ENCODE measurements at regions not wholly inside any gene's neighbourhood (a gene's known extent, or its start where the extent isn't known, plus 50 kb on each side); places are given as distances from the start of the nearest gene placed in this dataset.

DNA sequence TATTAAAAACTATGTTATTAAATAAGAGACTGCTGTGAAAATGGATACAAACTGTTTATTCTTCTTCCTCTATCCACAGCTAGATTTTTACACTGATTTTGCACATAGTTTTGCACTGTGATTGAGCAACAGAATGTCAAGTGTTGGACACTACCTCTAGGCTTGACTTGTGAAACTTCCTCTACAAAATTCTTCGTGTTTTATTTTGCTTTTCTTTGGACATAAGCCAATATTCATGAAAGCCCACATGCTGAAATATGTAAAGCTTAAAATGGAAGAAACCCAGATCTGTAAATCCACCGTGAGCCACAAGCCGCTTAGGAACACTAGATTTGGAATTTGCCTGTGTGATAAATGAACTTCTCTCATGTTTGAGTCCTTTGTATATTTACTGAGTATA lies 849.4 kb downstream of the FSTL5 start:
- Histone ChIP-seq H2AFZ (ENCODE audit: insufficient read depth, low read depth, low read length, poor library complexity, severe bottlenecking) (no peak overlapping the region), H3K27me3 (replicated peaks in 1 of 4; ENCODE audit: control extremely low read depth in 1 of 4, control insufficient read depth in 3 of 4, insufficient read depth in 4 of 4, low read length in 3 of 4) (no peaks in the 10 kb centered on the region), H3K36me3 (replicated peaks in 1 of 2; ENCODE audit: control extremely low read depth in 1 of 2, control insufficient read depth in 1 of 2, extremely low read depth in 1 of 2, insufficient read depth in 2 of 2, low read length in 1 of 2) (no peaks in the 10 kb centered on the region), H3K27ac (ENCODE audit: low read length in 2 of 2) (no peak overlapping the region), H4K20me1 (ENCODE audit: control insufficient read depth, insufficient read depth, low read length, poor library complexity, severe bottlenecking) (no peaks in the 10 kb centered on the region), H3K9me3 (ENCODE audit: control extremely low read depth in 1 of 3, control insufficient read depth in 2 of 3, insufficient read depth in 1 of 3, low read length in 2 of 3) (no peaks in the 10 kb centered on the region), H3K4me2 (replicated peaks; ENCODE audit: low read depth, low read length, poor library complexity, severe bottlenecking) (no peak overlapping the region), H3K4me1 (ENCODE audit: control insufficient read depth in 2 of 2, insufficient read depth in 2 of 2, low read length in 2 of 2) (no peaks in the 10 kb centered on the region), H3K9ac (ENCODE audit: low read length) (no peak overlapping the region), H3K79me2 (ENCODE audit: control insufficient read depth, insufficient read depth, low read length) (no peaks in the 10 kb centered on the region), H3K4me3 (ENCODE audit: control extremely low read depth in 1 of 5, extremely low read depth in 1 of 5, insufficient read depth in 1 of 5, low read depth in 2 of 5, low read length in 4 of 5) (no peak overlapping the region)
- H3K27me3 Mint-ChIP-seq: no peaks in the 10 kb centered on the region
- WGBS (ENCODE audit: insufficient coverage): no CpG with 5 or more reads among the region's 3 CpGs
- no peak for TF ChIP-seq EZH2 (IDR thresholded peaks at IDR 0.05; ENCODE audit: borderline replicate concordance, insufficient read depth, low read depth, low read length, poor library complexity, severe bottlenecking)
- TF ChIP-seq, protein P1, sequence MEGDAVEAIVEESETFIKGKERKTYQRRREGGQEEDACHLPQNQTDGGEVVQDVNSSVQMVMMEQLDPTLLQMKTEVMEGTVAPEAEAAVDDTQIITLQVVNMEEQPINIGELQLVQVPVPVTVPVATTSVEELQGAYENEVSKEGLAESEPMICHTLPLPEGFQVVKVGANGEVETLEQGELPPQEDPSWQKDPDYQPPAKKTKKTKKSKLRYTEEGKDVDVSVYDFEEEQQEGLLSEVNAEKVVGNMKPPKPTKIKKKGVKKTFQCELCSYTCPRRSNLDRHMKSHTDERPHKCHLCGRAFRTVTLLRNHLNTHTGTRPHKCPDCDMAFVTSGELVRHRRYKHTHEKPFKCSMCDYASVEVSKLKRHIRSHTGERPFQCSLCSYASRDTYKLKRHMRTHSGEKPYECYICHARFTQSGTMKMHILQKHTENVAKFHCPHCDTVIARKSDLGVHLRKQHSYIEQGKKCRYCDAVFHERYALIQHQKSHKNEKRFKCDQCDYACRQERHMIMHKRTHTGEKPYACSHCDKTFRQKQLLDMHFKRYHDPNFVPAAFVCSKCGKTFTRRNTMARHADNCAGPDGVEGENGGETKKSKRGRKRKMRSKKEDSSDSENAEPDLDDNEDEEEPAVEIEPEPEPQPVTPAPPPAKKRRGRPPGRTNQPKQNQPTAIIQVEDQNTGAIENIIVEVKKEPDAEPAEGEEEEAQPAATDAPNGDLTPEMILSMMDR (IDR thresholded peaks at IDR 0.05): no peak
- ChIA-PET CTCF (no interaction called here), POLR2A (no interaction called here)
- no peaks in the 10 kb centered on the region for H3K9me3 Mint-ChIP-seq (ENCODE audit: insufficient read depth)
- no peak overlapping the region for H3K27ac Mint-ChIP-seq
- intact Hi-C loops (cut with micrococcal nuclease): no loop called here
- DNase-seq: no peak
- no peak for ATAC-seq (ENCODE audit: low read depth)
- H3K4me3 Mint-ChIP-seq: no peak overlapping the region
- H3K4me1 Mint-ChIP-seq: no peaks in the 10 kb centered on the region

DNA sequence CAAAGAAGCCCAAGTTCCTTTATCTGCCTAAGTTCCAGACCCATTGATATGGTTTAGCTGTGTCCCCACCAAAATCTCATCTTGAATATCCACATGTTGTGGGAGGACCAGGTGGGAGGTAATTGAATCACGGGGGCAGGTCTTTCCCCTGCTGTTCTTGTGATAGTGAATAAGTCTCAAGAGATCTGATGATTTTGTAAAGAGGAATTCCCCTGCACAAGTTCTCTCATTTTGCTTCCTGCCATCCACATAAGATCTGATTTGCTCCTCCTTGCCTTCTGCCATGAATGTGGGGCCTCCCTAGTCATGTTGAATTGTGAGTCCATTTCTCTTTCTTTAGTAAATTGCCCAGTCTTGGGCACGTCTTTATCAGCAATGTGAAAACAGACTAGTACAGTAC lies 860.2 kb downstream of the FSTL5 start:
- TF ChIP-seq EZH2 (IDR thresholded peaks at IDR 0.05; ENCODE audit: borderline replicate concordance, insufficient read depth, low read depth, low read length, poor library complexity, severe bottlenecking): no peak
- TF ChIP-seq, protein P1 (IDR thresholded peaks at IDR 0.05): no peak
- no peak overlapping the region for H3K4me3 ChIP-seq (ENCODE audit: control extremely low read depth in 1 of 5, extremely low read depth in 1 of 5, insufficient read depth in 1 of 5, low read depth in 2 of 5, low read length in 4 of 5)
- H3K27me3 Mint-ChIP-seq: no peaks in the 10 kb centered on the region
- no peak overlapping the region for H3K27ac Mint-ChIP-seq
- ChIA-PET POLR2A (no interaction called here), CTCF (no interaction called here)
- H3K9me3 Mint-ChIP-seq (ENCODE audit: insufficient read depth): peaks cover 7% of the 10 kb centered on the region
- no peak for DNase-seq
- H3K9ac ChIP-seq (ENCODE audit: low read length): no peak overlapping the region
- no peak for ATAC-seq (ENCODE audit: low read depth)
- no peak overlapping the region for H3K4me3 Mint-ChIP-seq
- no peak overlapping the region for H3K4me2 ChIP-seq (replicated peaks; ENCODE audit: low read depth, low read length, poor library complexity, severe bottlenecking)
- peaks cover 0 to 7% (median 0%) of the 10 kb centered on the region in 3 donors for H3K9me3 ChIP-seq (ENCODE audit: control extremely low read depth in 1 of 3, control insufficient read depth in 2 of 3, insufficient read depth in 1 of 3, low read length in 2 of 3)
- no peak overlapping the region for H2AFZ ChIP-seq (ENCODE audit: insufficient read depth, low read depth, low read length, poor library complexity, severe bottlenecking)
- no peaks in the 10 kb centered on the region for H3K27me3 ChIP-seq (replicated peaks in 1 of 4; ENCODE audit: control extremely low read depth in 1 of 4, control insufficient read depth in 3 of 4, insufficient read depth in 4 of 4, low read length in 3 of 4)
- no peaks in the 10 kb centered on the region for H3K4me1 ChIP-seq (ENCODE audit: control insufficient read depth in 2 of 2, insufficient read depth in 2 of 2, low read length in 2 of 2)
- H3K4me1 Mint-ChIP-seq: no peaks in the 10 kb centered on the region
- H3K36me3 ChIP-seq (replicated peaks in 1 of 2; ENCODE audit: control extremely low read depth in 1 of 2, control insufficient read depth in 1 of 2, extremely low read depth in 1 of 2, insufficient read depth in 2 of 2, low read length in 1 of 2): no peaks in the 10 kb centered on the region
- intact Hi-C loops (cut with micrococcal nuclease): no loop called here
- no peaks in the 10 kb centered on the region for H4K20me1 ChIP-seq (ENCODE audit: control insufficient read depth, insufficient read depth, low read length, poor library complexity, severe bottlenecking)
- no peak overlapping the region for H3K27ac ChIP-seq (ENCODE audit: low read length in 2 of 2)
- no peaks in the 10 kb centered on the region for H3K79me2 ChIP-seq (ENCODE audit: control insufficient read depth, insufficient read depth, low read length)
- no CpG with 5 or more reads among the region's 2 CpGs for WGBS (ENCODE audit: insufficient coverage)

All from B cell (primary cell).